ENCODE measurements at regions not wholly inside any gene's neighbourhood (a gene's known extent, or its start where the extent isn't known, plus 50 kb on each side); places are given as distances from the start of the nearest gene placed in this dataset.

- ChIA-PET CTCF (no interaction called here), POLR2A (no interaction called here), RAD21 (ENCODE audit: low non-redundant PET in 1 of 2, low total read pairs in 2 of 2, uncharacterized antibody in 2 of 2, unreplicated experiment in 2 of 2) (no interaction called here)
- intact Hi-C loops (cut with micrococcal nuclease) = no loop called here
- Histone ChIP-seq H3K4me2 (ENCODE audit: low read length) (no peak overlapping the region), H3K27me3 (ENCODE audit: insufficient read depth, low read length) (peaks cover 10% of the 10 kb centered on the region), H3K4me1 (ENCODE audit: control insufficient read depth in 1 of 2, insufficient read depth in 2 of 2, low read length in 2 of 2) (no peaks in the 10 kb centered on the region), H3K36me3 (ENCODE audit: control insufficient read depth in 1 of 2, insufficient read depth in 2 of 2, low read length in 2 of 2) (no peaks in the 10 kb centered on the region), H2AFZ (ENCODE audit: low read depth, low read length, poor library complexity, severe bottlenecking) (no peak overlapping the region), H3K79me2 (ENCODE audit: insufficient read depth, low read length) (no peaks in the 10 kb centered on the region), H3K9ac (ENCODE audit: low read length) (no peak overlapping the region), H3K27ac (ENCODE audit: low read depth, low read length) (no peak overlapping the region), H3K9me2 (ENCODE audit: insufficient read depth) (no peaks in the 10 kb centered on the region), H3K4me3 (replicated peaks in 1 of 2; ENCODE audit: low read depth in 1 of 2, low read length in 2 of 2) (no peak overlapping the region), H3K9me3 (ENCODE audit: control insufficient read depth in 1 of 2, insufficient read depth in 1 of 2, low read depth in 1 of 2, low read length in 2 of 2) (no peaks in the 10 kb centered on the region), H4K20me1 (ENCODE audit: insufficient read depth) (no peaks in the 10 kb centered on the region; the same call in 1 of the 2 replicates)
- no TSS peak for BruUV-seq (replicated peaks)
- TF ChIP-seq CTCF (IDR thresholded peaks at IDR 0.05 in 2 of 3, conservative IDR thresholded peaks at IDR 0.05 in 1 of 3; ENCODE audit: borderline replicate concordance in 1 of 3, insufficient read depth in 1 of 3, low read depth in 2 of 3, low read length in 2 of 3) (no peak), TCF7L2 (IDR thresholded peaks at IDR 0.05; ENCODE audit: borderline replicate concordance, extremely low read depth, insufficient read depth, insufficient read length) (no peak), ZNF274 (IDR thresholded peaks at IDR 0.05; ENCODE audit: low read depth, low read length) (no peak), EGR1 (IDR thresholded peaks at IDR 0.05; ENCODE audit: low read depth) (no peak), POLR2A (IDR thresholded peaks at IDR 0.05; ENCODE audit: borderline replicate concordance, extremely low read depth, insufficient read depth, insufficient read length) (no peak), CBX3 (IDR thresholded peaks at IDR 0.05; ENCODE audit: low read depth) (no peak), EZH2 (IDR thresholded peaks at IDR 0.05) (no peak), ZFX (IDR thresholded peaks at IDR 0.05) (no peak), ELF1 (IDR thresholded peaks at IDR 0.05; ENCODE audit: borderline replicate concordance, low read depth) (no peak), MAX (IDR thresholded peaks at IDR 0.05) (no peak), SIN3A (IDR thresholded peaks at IDR 0.05; ENCODE audit: low read depth) (no peak), SP1 (IDR thresholded peaks at IDR 0.05; ENCODE audit: low read depth) (no peak), RAD21 (IDR thresholded peaks at IDR 0.05; ENCODE audit: low read depth) (no peak), POLR2AphosphoS5 (IDR thresholded peaks at IDR 0.05; ENCODE audit: low read depth, low read length) (no peak), ATF3 (IDR thresholded peaks at IDR 0.05) (no peak), FOSL1 (IDR thresholded peaks at IDR 0.05; ENCODE audit: low read depth) (no peak), YY1 (IDR thresholded peaks at IDR 0.05; ENCODE audit: extremely low read depth, insufficient replicate concordance, low read depth, low read length) (no peak)
- DNase-seq (ENCODE audit: low read depth, low spot score) = no peak
- ATAC-seq = no peak
These were observed 681.2 kb downstream of the RNF144A start for GRCh38 chr2:7598402-7598801.
